Kidney (tissue), 13 donors: ENCODE measurements at regions not wholly inside any gene's neighbourhood (a gene's known extent, or its start where the extent isn't known, plus 50 kb on each side); places are given as distances from the start of the nearest gene placed in this dataset.

Experiments
- DNase-seq, 5 donors: peaks; one replicate each; pipeline ENCODE4 v3.0.0-alpha.2; 2013 to 2020
- FAIRE-seq: peaks from 2 replicates; lab custom pipeline; 2012; peaks lifted over from hg19 to GRCh38; lab: Jason Lieb, UNC
- H3K27ac ChIP-seq, 2 donors: one replicate each; pipeline ENCODE4 v1.7.0; 2013; ENCODE audit warnings: low read depth in 2 of 2, low read length in 2 of 2, inconsistent platforms in 1 of 2
- H3K27me3 ChIP-seq: one replicate; pipeline ENCODE4 v1.7.1; 2013; ENCODE audit warnings: low read length, inconsistent platforms; ENCODE audit not compliant: control insufficient read depth, insufficient read depth
- H3K36me3 ChIP-seq, 3 donors: one replicate each; pipeline versions ENCODE4 v1.7.0 to v1.7.1; 2013; ENCODE audit warnings: low read length in 3 of 3, control low read depth in 1 of 3, inconsistent platforms in 1 of 3; ENCODE audit not compliant: insufficient read depth in 3 of 3, control insufficient read depth in 2 of 3
- H3K4me1 ChIP-seq, 3 donors: one replicate each; pipeline versions ENCODE4 v1.7.0 to v1.7.1; 2013; ENCODE audit warnings: low read length in 3 of 3, inconsistent platforms in 1 of 3, low read depth in 1 of 3; ENCODE audit not compliant: control insufficient read depth in 2 of 3, insufficient read depth in 2 of 3
- H3K4me3 ChIP-seq, 3 donors: one replicate each; pipeline versions ENCODE4 v1.7.0 to v1.8.1; 2013; ENCODE audit warnings: low read length in 3 of 3, control low read depth in 1 of 3, inconsistent platforms in 1 of 3
- H3K9ac ChIP-seq, 3 donors: one replicate each; pipeline versions ENCODE4 v1.7.0 to v1.7.1; 2013; ENCODE audit warnings: low read length in 3 of 3, control low read depth in 1 of 3, inconsistent platforms in 1 of 3
- H3K9me3 ChIP-seq, 3 donors: one replicate each; pipeline versions ENCODE4 v1.7.0 to v1.7.1; 2013; ENCODE audit warnings: low read length in 3 of 3, control low read depth in 1 of 3, inconsistent platforms in 1 of 3; ENCODE audit not compliant: control insufficient read depth in 2 of 3, insufficient read depth in 1 of 3
- CTCF ChIP-seq: IDR thresholded peaks from 3 replicates; pipeline ENCODE4 v1.5.1; 2012; ENCODE audit warnings: mild to moderate bottlenecking, moderate library complexity, borderline replicate concordance; ENCODE audit not compliant: insufficient read depth; ENCODE audit errors: extremely low read depth
- intact Hi-C: fragments of 100-400 bp; cut with DNase I; formaldehyde crosslinking; loops from one replicate; pipeline ENCODE4 v1.11.1; 2022
- donor health status: control.
- donor health status: control.
- donor health status: control.
- donor health status: control.
- donor health status: control.
- donor health status: DM: yes; HTN: yes; CAD: no.
- donor health status: Normal renal cell carcinoma (clear cell type).

GRCh38 chr10:58451193-58451889 is 61.3 kb upstream of the BICC1 start:
- intact Hi-C loops: no loop called here
- DNase-seq: peak in 1 of 5 donors; percentile 28
- peak; percentile 87 for FAIRE-seq
- no peaks in the 10 kb centered on the region for H3K27me3 ChIP-seq
- TF ChIP-seq CTCF: no peak
- H3K9ac ChIP-seq: peak overlapping the region in 1 of 3 donors; percentile 13
- H3K27ac ChIP-seq: peak overlapping the region; percentile 51 to 67
- no peaks in the 10 kb centered on the region for H3K9me3 ChIP-seq
- H3K4me3 ChIP-seq: peak overlapping the region in 1 of 3 donors; percentile 29
- peaks cover 0 to 6% (median 0%) of the 10 kb centered on the region in 3 donors for H3K4me1 ChIP-seq
- H3K36me3 ChIP-seq: no peaks in the 10 kb centered on the region

GRCh38 chr10:58453105-58453504 is 59.6 kb upstream of the BICC1 start:
- Histone ChIP-seq H3K9ac (no peak overlapping the region), H3K27me3 (no peaks in the 10 kb centered on the region), H3K27ac (peak overlapping the region in 1 of 2 donors; percentile 23), H3K36me3 (no peaks in the 10 kb centered on the region), H3K4me3 (no peak overlapping the region), H3K9me3 (no peaks in the 10 kb centered on the region), H3K4me1 (peaks cover 0 to 6% (median 0%) of the 10 kb centered on the region in 3 donors)
- FAIRE-seq (no peak), DNase-seq (no peak)
- intact Hi-C loops: no loop called here
- TF ChIP-seq CTCF: no peak

- Histone ChIP-seq H3K9me3 (no peaks in the 10 kb centered on the region), H3K9ac (no peak overlapping the region), H3K4me3 (no peak overlapping the region), H3K27ac (no peak overlapping the region), H3K36me3 (no peaks in the 10 kb centered on the region), H3K27me3 (no peaks in the 10 kb centered on the region), H3K4me1 (peaks cover 0 to 6% (median 0%) of the 10 kb centered on the region in 3 donors)
- no peak for TF ChIP-seq CTCF
- intact Hi-C loops: no loop called here
- FAIRE-seq: no peak
- no peak for DNase-seq
Measured at GRCh38 chr10:58456179-58456578, 56.5 kb upstream of the BICC1 start.
